ENCODE measurements at regions not wholly inside any gene's neighbourhood (a gene's known extent, or its start where the extent isn't known, plus 50 kb on each side); places are given as distances from the start of the nearest gene placed in this dataset.
"Not testable (repeated sequence)": the region's sequence is repeated elsewhere in the genome, so short reads cannot be mapped to it uniquely, and the experiment has no call there.

DNA sequence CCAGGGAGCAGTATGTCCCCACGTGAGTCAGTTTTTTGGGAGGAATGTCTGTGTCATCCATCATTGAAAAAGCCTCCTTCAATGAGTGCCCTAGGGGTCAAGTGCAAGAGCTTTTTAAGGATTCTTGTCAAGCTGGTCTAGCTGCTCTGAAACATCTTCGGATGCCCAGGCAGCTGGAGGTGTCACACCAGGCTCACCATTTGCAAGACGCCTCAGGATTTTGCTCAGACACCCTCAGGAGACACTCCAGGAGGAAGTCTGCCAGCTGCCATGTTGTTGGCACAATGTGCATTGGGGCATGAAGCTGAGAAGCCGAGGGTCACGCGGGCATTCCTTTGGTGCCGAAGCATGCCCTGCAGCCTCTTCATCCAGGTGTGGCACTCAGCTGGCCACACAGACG is 111.1 kb upstream of the S1PR3 start:
- DNase-seq = no peak

GRCh38 chr9:88884291-88884690 is 107.0 kb upstream of the S1PR3 start:
- not testable (repeated sequence) for DNase-seq

- DNase-seq = not testable (repeated sequence)
Measured at GRCh38 chr9:88886762-88887161, 104.5 kb upstream of the S1PR3 start.

DNA sequence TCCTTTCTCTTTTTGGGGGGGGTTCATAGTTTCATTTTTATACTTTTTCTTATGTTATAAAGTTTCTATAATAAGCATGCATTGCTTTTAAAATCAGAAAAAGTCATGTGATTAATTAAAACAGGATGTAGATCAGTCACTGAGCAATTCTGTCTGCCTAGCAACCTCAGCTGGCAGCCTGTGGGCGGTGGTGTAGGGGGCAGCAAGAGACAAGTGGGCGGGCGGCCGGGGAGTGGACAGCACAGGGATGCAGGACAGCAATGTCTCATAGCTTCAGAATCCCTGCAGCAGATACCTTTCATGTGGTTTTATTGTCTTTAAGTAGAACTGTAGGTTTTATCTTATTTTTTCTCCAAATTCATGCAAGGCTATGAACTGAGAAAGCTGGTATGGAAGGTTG is 101.9 kb upstream of the S1PR3 start:
- no peak for DNase-seq

GRCh38 chr9:88890546-88890945 is 100.7 kb upstream of the S1PR3 start:
- DNase-seq = no peak

- DNase-seq = no peak
Measured at GRCh38 chr9:88891040-88891439, 100.2 kb upstream of the S1PR3 start.

DNA sequence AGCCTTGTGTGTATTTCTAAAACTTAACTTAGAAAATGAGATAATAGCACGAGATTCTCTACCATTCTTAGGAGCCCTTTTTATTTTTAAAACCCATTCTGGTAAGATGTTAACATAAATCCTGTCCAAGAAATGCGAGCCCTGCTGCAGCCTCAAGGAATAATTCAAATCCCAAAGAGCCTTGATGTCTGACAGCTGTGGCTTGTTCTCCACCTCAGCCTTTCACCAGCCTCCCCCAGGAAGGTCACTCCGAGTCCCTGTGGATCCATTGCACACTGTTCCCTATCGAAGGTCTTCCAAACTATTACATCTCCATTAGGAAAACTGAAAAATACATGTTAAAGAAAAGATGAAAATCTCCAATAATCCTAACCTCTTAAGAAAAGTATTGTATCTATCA is 98.5 kb upstream of the S1PR3 start:
- DNase-seq = no peak

DNA sequence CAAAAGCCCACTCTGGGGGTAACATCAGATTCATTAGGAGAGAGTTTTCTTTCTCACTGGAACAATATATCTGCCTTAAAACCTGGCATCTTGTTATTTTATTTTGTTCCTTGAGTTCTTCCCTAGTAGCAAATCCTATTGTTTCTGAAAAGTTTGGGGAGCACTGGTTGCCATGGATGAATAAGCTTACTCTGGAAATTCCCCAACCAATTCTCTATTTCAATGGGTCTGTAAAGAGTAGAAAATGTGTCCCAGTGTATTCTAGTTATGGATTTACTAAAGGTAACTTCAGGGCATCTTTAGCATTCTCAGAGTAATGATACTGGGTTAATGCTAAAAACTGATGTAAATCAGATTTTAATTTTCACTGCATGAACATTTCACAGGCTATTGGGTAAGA is 94.2 kb upstream of the S1PR3 start:
- no peak for DNase-seq

- no peak for DNase-seq
Measured at GRCh38 chr9:88898039-88898720, 93.1 kb upstream of the S1PR3 start.

DNA sequence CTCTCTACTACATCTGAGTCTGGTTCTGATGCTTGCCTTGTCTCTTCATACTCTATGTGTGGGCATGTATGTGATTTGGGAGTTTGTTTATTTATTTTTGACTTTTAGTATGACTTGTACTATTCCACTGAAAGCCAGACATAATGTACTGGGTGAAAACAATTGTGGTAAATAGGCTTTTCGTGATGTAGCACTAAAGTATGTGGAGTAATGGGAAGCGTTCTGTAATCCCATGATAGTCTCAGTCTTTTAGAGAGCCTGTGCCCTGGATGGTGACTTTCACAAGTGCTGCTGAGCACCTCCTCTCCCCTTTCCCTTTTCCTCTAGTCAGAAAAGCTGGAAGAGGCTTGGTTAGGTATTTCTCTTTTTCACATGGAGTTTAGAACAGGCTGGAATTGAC is 85.8 kb upstream of the S1PR3 start:
- DNase-seq = no peak

GRCh38 chr9:88915916-88916315 is 75.4 kb upstream of the S1PR3 start:
- DNase-seq = no peak

DNA sequence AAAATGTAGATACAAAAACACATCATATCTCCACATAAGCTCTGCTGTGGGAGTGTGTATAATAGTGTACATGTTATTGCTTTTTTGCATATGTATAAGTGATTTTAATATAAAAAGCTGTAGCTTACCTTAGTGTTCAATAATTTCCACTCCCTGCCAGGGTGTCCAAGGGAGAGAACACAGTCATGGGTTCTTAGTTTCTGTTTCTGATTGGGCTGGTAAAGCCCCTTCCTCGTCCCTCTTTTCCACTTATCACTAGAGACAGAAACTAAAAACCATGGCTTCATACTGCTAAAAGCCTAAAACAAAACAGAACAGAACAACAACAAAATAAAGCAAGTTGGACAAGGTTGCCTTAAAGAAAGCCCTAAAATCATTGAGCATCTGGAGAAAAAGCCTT is 74.4 kb upstream of the S1PR3 start:
- DNase-seq = no peak

- DNase-seq = no peak
Measured at GRCh38 chr9:88917375-88917774, 73.9 kb upstream of the S1PR3 start.

- not testable (repeated sequence) for DNase-seq
Measured at GRCh38 chr9:88918537-88918936, 72.7 kb upstream of the S1PR3 start.

- no peak for DNase-seq
Measured at GRCh38 chr9:88920645-88921044, 70.6 kb upstream of the S1PR3 start.

DNA sequence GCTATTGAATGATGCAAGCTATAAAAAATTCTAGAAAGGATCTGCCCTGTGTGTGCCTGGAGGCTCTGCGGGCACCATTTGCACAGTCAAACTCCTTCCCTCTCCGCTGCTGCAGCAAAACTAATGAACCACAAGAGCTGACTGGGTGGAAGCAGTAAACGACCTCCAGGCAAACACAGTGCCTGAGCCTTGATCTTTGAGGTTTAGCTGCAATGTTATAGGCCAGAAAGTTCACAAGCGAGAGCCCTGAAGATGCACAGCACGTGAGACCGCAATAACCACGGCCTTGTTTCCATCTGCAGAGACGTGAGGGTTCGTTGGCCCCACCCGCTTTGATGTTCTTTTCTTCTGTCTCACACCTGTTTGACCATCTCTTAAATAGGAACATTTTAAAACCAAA is 69.2 kb upstream of the S1PR3 start:
- DNase-seq = peak; percentile 17

GRCh38 chr9:88923092-88923491 is 68.2 kb upstream of the S1PR3 start:
- no peak for DNase-seq

DNA sequence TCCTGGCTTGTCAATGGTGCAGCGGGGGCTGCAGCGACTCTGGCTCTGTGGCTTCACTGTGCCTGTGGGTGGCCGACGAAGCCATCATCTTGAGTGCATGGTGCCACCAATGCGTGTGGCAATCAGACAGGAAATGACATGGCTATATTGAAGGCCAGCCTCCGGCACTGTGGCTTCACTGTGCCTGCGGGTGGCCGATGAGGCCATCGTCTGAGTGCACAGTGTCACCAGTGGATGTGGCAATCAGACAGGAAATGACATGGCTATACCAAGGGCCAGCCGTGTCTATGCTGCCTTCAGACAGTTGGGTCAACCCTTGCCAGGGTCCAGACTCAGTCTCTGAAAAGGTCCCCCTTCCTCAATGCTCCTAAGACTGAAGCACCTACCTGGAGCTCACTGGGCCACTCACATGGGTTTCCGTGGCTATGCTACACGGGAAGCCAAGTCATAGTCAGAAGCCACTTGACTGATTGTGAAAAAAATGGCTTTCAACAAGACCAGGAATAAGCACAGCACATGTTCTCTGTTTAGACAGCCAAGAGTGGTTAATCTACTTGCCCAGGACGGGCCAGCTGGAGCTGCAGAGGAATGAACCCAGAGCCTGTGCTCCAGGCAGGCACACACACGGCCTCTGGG is 67.5 kb upstream of the S1PR3 start:
- DNase-seq = no peak

DNA sequence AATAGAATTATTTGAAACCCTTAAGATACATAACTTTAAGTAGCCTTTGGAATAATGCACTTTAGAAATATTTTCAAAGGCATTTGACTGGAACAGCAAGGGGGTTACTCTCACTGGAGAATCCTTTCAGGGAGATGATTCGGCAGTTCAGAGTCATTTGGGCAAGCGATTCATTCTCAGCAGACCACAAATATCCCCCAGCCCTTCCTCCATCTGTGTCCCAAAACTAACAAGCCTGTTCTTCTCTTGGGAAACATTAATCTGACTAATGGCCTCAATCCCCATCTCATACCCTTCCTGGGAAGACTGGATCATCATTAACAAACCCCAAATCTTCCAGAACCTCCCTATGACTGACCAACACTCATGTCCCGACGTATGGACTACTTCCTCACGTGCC is 65.8 kb upstream of the S1PR3 start:
- DNase-seq = no peak

- no peak for DNase-seq
Measured at GRCh38 chr9:88926781-88927505, 64.3 kb upstream of the S1PR3 start.

- DNase-seq = no peak
Measured at GRCh38 chr9:88927510-88927909, 63.8 kb upstream of the S1PR3 start.

DNA sequence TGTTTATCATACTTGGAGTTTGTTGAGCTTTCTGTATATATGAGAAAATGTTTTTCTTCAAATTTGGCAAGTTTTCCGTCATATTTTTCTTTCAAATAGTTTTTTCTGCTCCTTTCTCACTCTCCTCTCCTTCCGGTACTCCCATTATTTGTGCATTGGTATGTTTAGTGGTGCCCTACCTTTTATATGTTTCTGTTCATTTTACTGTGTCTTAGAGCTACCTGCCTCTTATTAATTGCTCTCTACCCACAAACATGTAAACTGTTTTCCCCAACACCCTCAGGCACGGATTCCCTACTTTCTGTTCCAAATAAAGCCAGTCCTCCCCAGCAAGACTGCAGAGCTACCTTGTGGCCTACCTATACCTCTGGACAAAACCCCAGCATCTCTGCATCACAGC is 60.6 kb upstream of the S1PR3 start:
- no peak for DNase-seq

GRCh38 chr9:88932766-88933165 is 58.5 kb upstream of the S1PR3 start:
- no peak for DNase-seq

GRCh38 chr9:88933607-88934379 is 57.5 kb upstream of the S1PR3 start:
- no peak for DNase-seq
